Cardiac muscle cell (in vitro differentiated cells and primary cell): ENCODE measurements at regions not wholly inside any gene's neighbourhood (a gene's known extent, or its start where the extent isn't known, plus 50 kb on each side); places are given as distances from the start of the nearest gene placed in this dataset.
"Not testable (repeated sequence)": the region's sequence is repeated elsewhere in the genome, so short reads cannot be mapped to it uniquely, and the experiment has no call there.

ENCODE experiments used
- DNase-seq, 2 donors: peaks; one replicate each; pipeline versions ENCODE4 v3.0.0 to v3.0.0-alpha.2; 2010 to 2017; ENCODE audit warnings: low read depth in 1 of 2, low spot score in 1 of 2
- H3K27ac ChIP-seq: fragments of 200-600 bp; sonication (generic); 2 replicates; pipeline ENCODE4 v1.5.1; 2016
- H3K27me3 ChIP-seq: fragments of 200-600 bp; sonication (generic); 2 replicates; pipeline ENCODE4 v1.6.0; 2016; ENCODE audit warnings: control low read depth
- H3K36me3 ChIP-seq: fragments of 200-600 bp; sonication (generic); 2 replicates; pipeline ENCODE4 v1.5.1; 2016; ENCODE audit warnings: control low read depth
- H3K4me1 ChIP-seq: fragments of 200-600 bp; sonication (generic); 2 replicates; pipeline ENCODE4 v1.8.1; 2017; ENCODE audit warnings: low read depth, mild to moderate bottlenecking, mixed run types
- H3K4me3 ChIP-seq: fragments of 200-600 bp; sonication (generic); 2 replicates; pipeline ENCODE4 v1.5.1; 2016; ENCODE audit warnings: mild to moderate bottlenecking
- H3K9me3 ChIP-seq: fragments of 200-600 bp; sonication (generic); 2 replicates; pipeline ENCODE4 v1.5.1; 2017; ENCODE audit warnings: low read depth, mild to moderate bottlenecking, control low read depth

GRCh38 chr9:39802561-39802960 is 447.1 kb downstream of the SPATA31A1 start:
- not testable (repeated sequence) for H3K4me1 ChIP-seq, H3K27ac ChIP-seq, H3K4me3 ChIP-seq, H3K9me3 ChIP-seq, DNase-seq, H3K36me3 ChIP-seq, H3K27me3 ChIP-seq

GRCh38 chr9:39809401-39810226 is 454.1 kb downstream of the SPATA31A1 start:
- DNase-seq = peak; percentile 40 to 58
- not testable (repeated sequence) for H3K36me3 ChIP-seq, H3K9me3 ChIP-seq, H3K27me3 ChIP-seq, H3K4me1 ChIP-seq
- Histone ChIP-seq H3K27ac (peak overlapping the region; percentile 85), H3K4me3 (peak overlapping the region; percentile 36)

GRCh38 chr9:39810401-39810800 is 454.9 kb downstream of the SPATA31A1 start:
- not testable (repeated sequence) for H3K36me3 ChIP-seq, DNase-seq, H3K4me3 ChIP-seq, H3K27me3 ChIP-seq, H3K9me3 ChIP-seq, H3K27ac ChIP-seq, H3K4me1 ChIP-seq

GRCh38 chr9:39811615-39812014 is 456.1 kb downstream of the SPATA31A1 start:
- DNase-seq, H3K4me3 ChIP-seq, H3K27me3 ChIP-seq, H3K27ac ChIP-seq, H3K4me1 ChIP-seq, H3K36me3 ChIP-seq, H3K9me3 ChIP-seq: not testable (repeated sequence)

GRCh38 chr9:39828457-39828856 is 473.0 kb downstream of the SPATA31A1 start:
- peak in 1 of 2 donors; percentile 10 for DNase-seq
- not testable (repeated sequence) for H3K27me3 ChIP-seq, H3K4me3 ChIP-seq, H3K4me1 ChIP-seq, H3K27ac ChIP-seq, H3K36me3 ChIP-seq, H3K9me3 ChIP-seq
